CD4-positive, alpha-beta T cell treated with Interleukin-17A for 1 hour (primary cell): ENCODE measurements at regions not wholly inside any gene's neighbourhood (a gene's known extent, or its start where the extent isn't known, plus 50 kb on each side); places are given as distances from the start of the nearest gene placed in this dataset.
"Not testable (repeated sequence)": the region's sequence is repeated elsewhere in the genome, so short reads cannot be mapped to it uniquely, and the experiment has no call there.

ENCODE experiments used
- DNase-seq: peaks from one replicate; pipeline ENCODE4 v3.0.0-alpha.2; 2020

DNA sequence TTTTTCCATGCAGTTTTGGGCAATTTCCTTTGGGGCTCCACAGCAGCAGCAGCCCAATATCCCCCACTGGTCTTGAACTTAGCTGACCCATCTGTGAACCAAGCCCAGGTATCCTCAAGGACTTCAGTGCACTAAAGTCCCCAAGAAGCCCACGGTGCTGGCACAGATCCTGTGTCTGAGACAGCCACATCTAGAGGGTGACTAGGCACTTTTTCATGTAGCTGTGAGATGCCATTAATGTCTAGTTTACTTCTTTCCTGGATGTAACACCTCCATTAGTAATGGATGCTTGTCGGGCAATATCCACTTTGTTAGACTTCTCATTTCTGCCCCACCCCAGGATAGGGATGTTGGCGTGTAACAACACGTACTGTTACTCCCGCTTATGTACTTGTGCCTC, 117.9 kb downstream of the GPCPD1 start:
- DNase-seq, result no peak

DNA sequence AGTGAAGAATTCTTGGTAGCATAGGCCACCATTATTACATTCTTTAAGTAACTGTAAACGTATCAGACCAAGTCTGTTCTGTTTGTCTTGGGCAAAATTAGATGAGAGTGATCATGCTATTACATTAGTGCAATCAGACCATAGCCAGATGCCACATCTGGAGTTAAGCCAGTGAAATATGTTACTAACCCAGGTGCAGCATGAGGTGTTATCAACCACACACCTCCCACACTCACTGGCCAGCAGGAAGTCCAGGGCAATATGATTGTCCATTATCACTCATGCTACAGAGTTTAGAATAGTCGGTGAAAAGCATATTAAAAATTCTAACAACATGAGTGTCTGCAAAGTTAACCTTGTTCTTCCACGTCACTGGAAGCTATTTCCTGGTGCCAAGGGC, 119.4 kb downstream of the GPCPD1 start:
- no peak for DNase-seq

DNA sequence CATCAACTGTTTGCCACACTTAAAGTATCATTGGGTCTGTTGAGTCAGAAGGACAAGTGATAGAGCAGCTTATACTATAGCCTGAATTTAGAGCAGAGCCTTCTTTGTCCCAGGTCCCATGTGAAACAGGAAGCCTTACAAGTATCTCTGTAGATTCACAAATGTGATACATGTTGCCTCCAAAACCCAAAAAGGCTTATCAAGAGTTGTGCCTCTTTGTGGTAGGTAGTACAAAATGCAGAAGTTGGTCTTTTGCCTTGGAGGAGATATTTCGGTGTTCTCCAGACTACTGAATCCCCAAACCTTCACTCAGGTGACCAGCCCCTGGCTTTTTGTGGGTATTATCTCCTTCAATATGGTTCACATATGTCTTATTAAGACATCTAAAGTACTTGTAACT, 121.2 kb downstream of the GPCPD1 start:
- DNase-seq, result no peak

DNA sequence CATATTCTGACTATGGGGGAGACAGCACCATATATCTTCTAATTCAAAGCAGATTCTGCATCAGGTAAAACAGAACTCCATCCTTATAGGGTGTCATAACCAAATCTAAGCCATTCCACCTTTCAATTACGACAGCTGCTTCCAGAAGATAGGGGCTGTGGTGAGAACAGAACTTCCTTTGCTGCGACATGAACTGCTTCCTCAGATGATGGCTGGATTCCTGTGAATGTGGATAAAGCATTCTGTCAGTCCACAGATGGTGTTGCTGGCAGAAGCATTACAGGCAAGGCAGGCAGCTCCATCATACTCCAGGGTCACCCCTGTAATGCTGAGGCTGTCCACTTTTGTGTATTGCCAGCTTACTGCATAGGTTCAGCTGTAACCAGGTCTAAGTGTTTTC, 122.0 kb downstream of the GPCPD1 start:
- DNase-seq, result no peak

DNA sequence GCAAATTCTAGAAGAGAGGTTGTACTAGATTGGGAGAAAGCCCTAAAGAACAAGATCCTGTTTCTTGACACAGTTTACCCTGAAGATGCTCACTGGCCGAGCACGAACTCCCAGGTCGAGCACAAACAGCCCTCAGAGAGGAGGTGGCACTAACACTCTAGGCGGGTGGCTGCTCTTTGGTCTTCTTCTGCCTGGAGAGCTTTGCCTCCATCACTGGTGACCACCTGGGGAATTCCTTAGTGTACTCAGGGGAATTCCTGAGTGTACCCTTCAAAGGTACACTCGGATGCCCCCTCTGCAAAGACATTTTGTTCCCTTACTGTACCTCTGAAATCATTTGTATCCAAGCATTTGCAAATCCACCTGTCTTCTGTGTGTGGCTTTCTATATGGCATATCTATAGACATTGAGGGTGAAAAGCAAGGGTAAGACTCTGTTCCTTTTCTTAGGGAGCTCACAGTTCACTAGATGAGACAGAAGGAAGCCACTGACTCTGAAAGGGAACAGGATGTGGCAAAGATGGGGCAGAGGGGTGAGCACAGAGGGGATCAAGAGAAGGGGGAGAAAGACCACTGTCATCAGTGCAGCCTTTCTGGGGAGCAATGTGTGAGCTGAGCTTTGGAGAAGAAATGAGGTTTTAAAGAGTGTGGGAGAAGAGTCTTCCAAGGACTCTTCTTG, 124.3 kb downstream of the GPCPD1 start:
- DNase-seq, result no peak

DNA sequence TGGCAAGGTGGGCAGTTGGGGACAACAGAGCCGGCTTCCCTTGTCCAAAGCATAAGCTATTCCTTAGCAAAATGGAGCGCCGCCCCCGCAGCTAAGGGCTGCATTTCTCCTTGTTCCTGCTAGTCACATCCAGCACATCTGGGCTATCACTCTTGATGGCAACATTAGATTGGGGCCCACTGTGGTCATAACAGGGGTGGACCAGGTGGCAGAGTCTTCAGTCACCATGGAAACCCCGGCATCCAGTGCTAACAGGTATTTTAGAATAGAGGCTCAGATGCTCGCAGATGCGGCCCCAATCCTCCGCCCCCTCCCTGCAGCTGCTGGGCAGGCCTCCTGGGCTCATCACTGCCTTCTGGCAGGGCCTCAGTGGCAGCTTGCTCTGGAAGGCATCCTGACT, 125.9 kb downstream of the GPCPD1 start:
- no peak for DNase-seq

DNA sequence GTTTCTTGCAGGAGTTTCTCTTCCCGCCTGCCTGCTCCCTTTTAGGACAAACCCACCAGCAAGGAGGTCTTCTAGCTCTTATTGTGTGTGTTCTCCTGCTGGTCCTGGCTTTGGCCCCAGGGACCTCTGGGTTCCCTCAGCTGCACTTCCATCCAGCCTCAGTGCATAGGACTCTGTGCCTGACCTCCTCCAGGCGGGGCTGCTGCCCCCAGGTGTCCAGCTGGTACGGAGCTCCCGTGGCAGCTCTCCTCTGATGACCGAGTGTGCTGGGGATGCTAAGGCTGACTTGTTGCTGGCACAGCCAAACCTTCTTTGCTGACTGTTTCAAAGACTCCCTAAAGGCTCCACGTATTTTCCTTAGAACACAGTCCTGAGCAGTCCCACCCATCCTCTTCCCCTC, 126.5 kb downstream of the GPCPD1 start:
- no peak for DNase-seq

DNA sequence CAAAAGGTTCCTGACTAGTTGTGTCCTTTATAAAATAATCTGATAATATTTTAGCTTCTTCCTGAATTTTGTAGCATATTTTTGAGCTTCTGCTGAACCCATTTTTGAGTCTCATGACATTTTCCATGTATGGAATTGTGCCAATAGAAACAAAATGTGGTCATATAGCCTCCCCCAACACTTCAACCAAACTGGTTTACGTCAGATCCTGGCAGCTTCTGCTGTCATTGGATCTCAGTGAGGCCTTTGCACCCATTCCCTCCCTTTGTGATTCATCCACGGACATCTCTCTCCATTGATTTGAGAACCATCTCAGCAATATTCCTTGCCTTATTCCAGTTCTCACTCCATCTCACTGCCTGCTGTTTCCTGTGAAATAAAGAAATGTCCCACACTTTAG, 128.0 kb downstream of the GPCPD1 start:
- DNase-seq, result no peak

DNA sequence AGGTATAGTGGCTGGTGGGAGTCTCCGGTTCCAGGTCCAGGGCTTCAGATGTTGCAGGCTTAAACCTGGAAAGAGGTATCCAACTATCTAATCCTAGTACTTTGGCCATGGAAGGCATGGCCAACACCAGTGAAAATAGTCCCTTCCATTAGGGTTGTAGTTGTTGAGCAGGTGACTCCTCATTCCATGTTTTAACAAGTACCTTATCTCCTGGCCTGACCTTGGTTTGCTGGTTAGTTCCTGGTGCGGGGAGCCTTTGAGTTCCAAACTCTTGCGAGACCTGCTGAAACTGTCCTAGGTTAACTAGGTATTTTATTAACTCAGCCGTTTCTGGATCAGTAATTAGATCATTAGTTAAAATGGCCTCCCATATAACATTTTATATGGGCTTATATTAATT, 128.9 kb downstream of the GPCPD1 start:
- DNase-seq, result no peak

DNA sequence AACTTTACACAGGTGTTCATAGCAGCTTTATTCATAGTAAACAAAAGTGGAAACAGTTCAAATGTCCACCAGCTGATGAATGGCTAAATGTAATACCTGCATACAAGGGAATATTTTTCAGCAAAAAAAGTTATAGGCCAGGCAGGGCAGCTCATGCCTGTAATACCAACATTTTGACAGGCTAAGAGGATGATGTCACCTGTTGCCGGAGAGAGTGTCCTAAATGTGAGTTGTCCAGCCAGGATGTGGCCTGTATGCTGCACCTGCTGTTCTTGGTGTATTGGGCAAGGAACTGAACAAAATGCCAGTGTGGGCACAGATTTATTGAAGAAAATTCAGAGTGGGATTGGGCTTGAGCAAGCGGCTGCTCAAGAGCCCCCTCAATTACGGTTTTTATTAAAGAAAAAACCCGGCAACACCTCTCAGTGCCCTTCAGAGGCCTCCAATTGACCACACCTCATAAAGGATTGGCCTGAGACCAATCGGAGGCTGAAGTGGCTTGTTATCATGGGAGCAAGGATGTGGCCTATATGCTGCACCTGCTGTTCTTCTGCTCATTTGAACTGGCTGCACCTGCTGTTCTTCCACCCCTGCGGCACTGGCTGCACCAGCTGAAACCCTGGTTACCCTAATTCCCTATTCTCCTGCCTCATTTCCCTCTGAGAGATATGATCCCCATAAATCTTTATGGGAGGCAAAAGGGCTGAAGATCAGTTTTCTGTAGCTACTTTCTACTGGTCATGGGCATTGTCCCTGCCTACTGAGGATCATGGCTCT, 129.8 kb downstream of the GPCPD1 start:
- no peak for DNase-seq

DNA sequence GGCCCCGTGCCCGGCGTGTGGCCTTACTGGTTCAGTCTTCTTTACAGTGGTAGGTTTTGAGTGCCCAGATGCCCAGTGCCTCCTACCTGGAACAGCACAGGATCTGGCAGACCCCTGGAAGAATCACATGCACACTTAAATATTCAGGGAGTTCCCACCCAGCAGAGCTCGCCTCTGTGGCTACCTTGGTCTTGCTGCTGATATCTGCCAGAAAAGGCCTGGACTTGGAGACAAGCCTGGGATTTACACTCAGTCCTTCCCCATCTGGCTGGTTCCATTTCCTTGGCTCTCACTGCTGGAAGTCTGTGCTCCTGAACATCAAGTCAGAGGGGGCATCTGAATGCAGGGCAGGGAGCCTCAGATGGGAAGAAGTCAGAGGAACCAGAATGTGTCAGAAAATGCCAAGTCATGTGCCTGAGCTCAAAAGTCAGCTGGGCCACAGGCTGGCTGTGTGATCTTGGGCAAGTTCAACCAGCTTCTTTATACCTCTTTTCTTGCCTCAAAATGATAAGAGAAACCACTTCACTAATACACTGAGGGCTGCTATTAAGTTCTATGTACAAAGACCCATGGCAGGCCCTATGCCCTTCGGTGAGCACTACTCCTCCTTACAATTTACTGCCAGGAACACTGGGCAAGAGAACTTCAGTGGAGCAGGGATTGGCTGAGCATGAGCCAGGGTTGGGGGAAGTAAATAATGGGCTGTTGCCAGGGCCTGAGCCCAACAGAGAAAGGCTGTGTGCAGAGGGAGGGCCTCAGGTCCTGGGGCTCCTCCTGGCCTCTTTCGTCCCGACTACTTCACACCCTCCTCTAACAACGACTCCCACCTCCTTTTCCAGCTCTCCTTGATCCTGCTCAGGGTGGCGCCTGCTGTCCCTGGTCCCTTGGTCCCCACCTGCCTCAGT, 135.9 kb downstream of the GPCPD1 start:
- DNase-seq, result no peak

DNA sequence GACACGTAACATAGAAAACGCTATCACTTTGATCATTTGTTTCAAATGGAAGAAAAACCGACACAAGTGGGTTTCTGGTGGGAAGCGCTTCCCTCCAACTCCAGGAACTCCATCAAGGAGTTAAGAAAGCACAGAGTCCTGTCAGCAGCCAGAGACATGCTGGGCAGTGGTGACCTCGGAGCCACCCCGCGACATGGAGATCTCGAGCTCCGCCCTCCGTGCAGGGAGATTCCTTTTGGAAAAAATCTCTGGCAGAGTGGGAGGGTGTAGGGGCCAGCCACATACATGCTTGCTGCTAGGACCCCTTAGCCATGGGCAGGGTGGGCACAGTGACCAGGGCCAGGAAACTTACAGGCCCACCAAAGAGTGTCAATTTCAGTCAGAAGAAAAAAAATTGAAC, 138.9 kb downstream of the GPCPD1 start:
- not testable (repeated sequence) for DNase-seq

DNA sequence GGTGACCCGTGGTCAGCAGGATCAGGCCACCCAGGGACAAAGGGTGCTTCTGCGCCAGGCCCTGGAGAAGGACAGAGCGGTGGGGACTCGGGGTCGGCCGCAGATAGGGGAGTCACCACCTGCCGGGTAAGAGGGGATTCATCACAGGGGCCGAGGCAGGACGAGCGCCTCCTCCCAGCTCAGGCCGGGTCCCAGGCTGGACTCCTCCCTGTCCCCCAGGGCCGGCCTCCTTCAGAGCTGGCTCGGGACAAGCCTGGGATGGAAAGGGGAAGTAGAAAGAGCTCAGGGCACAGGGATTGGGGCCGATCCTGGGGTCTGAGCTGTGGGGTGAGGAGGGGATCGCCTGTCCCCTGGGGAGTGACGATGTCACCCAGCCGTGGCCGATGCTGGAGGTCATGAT, 139.4 kb downstream of the GPCPD1 start:
- DNase-seq, result no peak

DNA sequence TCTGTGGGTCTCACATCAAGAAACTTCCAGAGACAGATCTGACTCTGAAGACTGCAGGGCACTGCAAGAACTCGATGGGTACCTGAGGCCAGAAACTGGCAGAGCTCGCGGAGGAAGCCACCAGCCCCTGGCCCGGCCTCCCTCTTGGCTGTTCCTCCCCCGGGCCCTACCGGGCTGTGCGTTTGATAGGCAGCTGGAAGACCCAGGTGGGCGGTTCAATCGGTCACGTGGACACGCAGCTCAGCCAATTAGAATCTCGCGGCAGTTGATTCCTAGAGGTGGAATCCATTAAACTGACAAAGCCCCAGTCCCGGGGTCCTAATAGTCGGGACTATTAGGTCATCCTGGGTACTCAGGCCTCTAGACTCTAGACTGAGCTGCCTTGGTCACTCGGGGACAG, 139.9 kb downstream of the GPCPD1 start:
- no peak for DNase-seq

DNA sequence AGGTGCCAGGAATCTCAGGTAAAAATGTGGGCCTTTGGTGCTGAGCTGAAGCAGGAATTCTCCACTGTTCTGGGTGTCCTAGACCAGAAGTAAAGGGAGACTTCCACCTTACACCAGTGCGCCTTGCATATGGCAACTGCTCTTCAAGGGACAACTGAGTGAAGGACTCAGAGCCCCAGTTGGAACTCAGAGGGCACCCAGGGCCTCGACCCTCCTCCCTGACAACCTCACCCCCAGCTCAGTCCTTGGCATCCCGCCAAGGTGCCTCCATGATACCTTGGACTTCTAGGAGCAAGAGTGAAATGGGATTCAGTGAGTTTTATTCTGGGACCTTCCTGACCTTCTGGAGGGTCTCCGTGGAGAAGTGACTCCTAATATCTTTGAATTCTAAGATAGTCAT, 140.3 kb downstream of the GPCPD1 start:
- no peak for DNase-seq

DNA sequence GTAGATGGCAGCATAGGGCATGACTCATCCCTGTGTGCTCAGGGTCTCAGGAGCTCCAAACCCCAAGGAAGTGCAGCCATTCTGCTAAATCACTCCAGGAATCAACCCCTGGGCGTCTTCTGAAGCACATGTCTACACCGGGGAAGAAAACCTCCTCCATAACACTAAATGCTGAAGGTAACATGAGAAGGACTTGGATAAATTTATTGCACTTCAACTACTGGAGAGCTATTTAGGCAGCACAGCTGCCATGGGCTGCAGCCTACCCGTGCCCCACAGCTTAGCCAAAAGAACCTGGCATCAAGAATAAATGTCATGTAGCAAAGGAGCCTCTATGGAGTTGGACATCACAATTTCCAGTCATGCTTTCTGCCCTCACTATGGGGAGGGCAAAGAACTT, 141.7 kb downstream of the GPCPD1 start:
- no peak for DNase-seq

DNA sequence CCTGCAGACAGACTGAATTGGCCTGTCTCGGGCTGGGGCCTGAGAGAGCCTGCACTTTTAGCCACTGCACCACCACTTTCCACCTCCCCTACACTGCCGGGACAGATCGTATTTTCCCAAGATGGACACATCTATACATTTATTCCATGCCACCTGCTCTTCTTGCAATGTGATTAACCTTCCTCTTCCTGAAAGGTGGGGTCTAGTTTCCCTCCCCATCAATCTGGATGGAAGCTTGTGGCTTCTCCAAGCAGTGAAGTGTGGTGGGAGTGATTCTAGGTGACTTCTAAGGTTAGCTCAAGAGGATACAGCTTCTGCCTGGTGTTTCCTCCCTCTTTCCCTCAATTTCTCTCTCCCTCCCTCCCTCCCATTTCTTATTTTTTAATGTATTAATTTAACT, 143.7 kb downstream of the GPCPD1 start:
- DNase-seq, result no peak

DNA sequence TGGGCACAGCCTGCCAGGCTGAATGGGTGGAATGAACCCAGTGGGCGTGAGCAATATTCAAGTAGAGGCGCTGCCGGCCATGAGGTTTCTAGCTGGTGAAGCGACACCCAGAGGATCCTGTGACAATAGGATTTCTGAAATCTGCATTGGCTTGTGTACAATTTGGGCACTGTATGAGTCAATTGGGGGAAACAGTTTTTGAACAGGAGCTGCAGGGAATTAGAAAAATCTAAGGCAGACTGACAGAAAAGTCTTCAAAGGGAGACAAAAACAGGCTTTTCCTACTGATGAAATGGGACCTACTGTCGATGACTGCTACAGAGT, 145.2 kb downstream of the GPCPD1 start:
- no peak for DNase-seq

DNA sequence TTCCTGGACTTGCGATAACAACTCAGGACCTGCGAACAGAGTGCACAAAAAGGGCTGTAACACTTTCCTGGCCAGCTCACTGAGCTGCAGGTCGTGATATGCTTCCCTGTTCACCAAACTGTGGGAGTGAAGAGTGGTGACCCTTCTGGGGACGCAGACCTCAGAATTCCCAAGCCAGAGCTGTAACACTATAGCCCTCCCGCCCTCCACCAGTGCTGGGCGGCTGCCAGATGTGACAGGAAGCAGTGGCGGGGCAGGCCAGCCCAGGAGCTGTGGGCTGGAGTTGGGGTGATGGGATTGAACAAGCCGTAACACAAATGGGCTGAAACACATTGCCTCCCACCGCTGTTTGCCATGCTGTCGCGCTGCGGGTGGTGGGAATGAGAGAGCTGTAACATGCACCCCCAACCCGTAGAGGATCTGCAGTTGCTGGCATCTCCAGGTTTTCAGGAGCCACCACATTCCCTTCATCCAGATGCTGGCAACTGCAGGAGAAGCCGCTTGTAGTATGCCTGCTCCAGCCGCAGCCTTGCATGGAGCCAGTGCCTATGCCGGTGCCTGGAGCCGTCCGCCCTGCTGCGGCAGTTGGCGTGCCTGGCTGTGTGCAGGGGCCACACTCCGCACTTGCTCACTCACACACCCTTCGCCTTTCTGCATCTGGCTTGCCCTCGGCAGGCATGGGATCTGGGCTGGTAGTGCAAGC, 145.8 kb downstream of the GPCPD1 start:
- DNase-seq, result no peak

DNA sequence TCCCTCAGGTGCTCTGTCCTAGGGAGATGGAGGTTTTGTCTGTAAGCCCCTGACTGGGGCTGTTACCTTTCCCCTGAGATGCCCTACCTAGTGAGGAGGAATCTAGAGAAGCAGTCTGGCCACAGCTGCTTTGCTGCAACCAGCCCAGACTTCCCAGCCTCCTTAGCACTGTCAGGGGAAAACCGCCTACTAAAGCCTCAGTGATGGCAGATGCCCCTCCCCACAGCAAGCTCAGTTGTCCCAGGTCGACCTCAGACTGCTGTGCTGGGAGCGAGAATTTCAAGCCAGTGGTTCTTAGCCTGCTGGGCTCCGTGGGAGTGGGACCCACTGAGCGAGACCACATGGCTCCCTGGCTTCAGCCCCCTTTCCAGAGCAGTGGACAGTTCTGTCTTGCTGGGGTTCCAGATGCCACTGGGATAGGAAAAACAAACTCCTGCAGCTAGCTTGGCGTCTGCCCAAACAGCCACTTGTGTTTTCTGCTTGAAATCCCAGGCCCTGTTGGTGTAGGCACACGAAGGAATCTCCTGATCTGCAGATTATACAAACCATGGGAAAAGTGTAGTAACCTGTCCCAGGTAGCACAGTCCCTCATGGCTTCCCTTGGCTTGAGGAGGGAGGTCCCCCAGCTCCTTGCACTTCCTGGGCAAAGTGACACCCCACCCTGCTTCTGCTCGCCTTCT, 146.4 kb upstream of the PROKR2 start:
- DNase-seq, result no peak

DNA sequence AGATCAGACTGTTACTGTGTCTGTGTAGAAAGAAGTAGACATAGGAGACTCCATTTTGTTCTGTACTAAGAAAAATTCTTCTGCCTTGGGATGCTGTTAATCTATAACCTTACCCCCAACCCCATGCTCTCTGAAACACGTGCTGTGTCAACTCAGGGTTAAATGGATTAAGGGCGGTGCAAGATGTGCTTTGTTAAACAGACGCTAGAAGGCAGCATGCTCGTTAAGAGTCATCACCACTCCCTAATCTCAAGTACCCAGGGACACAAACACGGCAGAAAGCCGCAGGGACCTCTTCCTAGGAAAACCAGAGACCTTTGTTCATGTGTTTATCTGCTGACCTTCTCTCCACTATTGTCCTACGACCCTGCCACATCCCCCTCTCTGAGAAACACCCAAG, 137.0 kb upstream of the PROKR2 start:
- DNase-seq, result not testable (repeated sequence)

DNA sequence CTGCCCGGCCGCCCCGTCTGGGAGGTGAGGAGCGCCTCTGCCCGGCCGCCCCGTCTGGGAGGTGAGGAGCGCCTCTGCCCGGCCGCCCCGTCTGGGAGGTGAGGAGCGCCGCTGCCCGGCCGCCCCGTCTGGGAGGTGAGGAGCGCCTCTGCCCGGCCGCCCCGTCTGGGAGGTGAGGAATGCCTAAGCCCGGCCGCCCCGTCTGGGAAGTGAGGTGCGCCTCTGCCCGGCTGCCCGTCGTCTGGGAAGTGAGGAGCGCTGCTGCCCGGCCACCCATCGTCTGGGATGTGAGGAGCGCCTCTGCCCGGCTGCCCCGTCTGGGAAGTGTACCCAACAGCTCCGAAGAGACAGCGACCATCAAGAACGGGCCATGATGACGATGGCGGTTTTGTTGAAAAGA, 136.6 kb upstream of the PROKR2 start:
- not testable (repeated sequence) for DNase-seq

DNA sequence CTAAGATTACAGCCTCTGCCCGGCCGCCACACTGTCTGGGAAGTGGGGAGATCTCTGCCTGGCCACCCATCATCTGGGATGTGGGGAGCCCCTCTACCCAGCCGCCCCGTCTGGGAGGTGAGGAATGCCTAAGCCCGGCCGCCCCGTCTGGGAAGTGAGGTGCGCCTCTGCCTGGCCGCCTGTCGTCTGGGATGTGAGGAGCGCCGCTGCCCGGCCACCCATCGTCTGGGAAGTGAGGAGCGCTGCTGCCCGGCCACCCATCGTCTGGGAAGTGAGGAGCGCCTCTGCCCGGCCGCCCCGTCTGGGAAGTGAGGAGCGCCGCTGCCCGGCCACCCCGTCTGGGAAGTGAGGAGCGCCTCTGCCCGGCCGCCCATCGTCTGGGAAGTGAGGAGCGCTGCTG, 135.9 kb upstream of the PROKR2 start:
- not testable (repeated sequence) for DNase-seq
